A549 (cell line): ENCODE measurements at regions not wholly inside any gene's neighbourhood (a gene's known extent, or its start where the extent isn't known, plus 50 kb on each side); places are given as distances from the start of the nearest gene placed in this dataset.

Experiments used
- CHD2 ChIP-seq: fragments of 150-350 bp; IDR thresholded peaks from 2 replicates; pipeline ENCODE4 v1.6.1; 2014; ENCODE audit warnings: low read length; ENCODE audit not compliant: partially characterized antibody
- POLR2A ChIP-seq: IDR thresholded peaks from 2 replicates; pipeline ENCODE4 v1.6.1; 2012; ENCODE audit warnings: mild to moderate bottlenecking, low read length
- RCOR1 ChIP-seq: fragments of 150-350 bp; IDR thresholded peaks from 2 replicates; pipeline ENCODE4 v1.6.1; 2014; ENCODE audit warnings: antibody characterized with exemption, low read length, low read depth
- RFX5 ChIP-seq: fragments of 450-650 bp; IDR thresholded peaks from 2 replicates; pipeline ENCODE4 v1.7.1; 2014; ENCODE audit warnings: antibody characterized with exemption, mild to moderate bottlenecking, moderate library complexity
- SREBF2 ChIP-seq: fragments of 450-650 bp; IDR thresholded peaks from 2 replicates; pipeline ENCODE4 v1.6.1; 2014; ENCODE audit warnings: mild to moderate bottlenecking, moderate library complexity
- TF ChIP-seq, protein P1 (sequence below): fragments of >200 bp; sonication (Bioruptor Twin); formaldehyde crosslinking; IDR thresholded peaks from 3 replicates; pipeline ENCODE4 v1.5.1; 2016

DNA sequence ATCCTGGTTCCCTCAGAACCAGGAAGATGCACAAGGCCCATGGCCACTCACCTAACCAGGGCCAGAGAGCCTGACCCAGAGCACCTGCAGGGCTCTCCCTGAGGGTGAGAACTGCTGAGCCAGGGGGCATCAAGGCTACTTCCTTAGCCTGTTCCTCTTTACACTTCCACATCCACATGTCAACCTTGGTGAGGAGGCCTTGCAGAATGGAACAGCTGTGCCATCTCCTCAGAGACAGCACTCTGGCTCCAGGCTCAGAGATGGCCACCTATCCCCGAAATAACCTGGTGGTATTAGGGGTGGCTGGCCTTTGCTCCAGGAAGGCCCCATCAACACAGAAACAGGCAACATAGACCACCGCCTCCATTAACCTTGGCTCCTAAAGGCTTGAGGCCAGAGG lies 473.0 kb downstream of the RPS24 start:
- TF ChIP-seq, protein P1, sequence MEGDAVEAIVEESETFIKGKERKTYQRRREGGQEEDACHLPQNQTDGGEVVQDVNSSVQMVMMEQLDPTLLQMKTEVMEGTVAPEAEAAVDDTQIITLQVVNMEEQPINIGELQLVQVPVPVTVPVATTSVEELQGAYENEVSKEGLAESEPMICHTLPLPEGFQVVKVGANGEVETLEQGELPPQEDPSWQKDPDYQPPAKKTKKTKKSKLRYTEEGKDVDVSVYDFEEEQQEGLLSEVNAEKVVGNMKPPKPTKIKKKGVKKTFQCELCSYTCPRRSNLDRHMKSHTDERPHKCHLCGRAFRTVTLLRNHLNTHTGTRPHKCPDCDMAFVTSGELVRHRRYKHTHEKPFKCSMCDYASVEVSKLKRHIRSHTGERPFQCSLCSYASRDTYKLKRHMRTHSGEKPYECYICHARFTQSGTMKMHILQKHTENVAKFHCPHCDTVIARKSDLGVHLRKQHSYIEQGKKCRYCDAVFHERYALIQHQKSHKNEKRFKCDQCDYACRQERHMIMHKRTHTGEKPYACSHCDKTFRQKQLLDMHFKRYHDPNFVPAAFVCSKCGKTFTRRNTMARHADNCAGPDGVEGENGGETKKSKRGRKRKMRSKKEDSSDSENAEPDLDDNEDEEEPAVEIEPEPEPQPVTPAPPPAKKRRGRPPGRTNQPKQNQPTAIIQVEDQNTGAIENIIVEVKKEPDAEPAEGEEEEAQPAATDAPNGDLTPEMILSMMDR: no peak
- TF ChIP-seq SREBF2: no peak
- TF ChIP-seq RCOR1: no peak
- TF ChIP-seq RFX5: no peak
- TF ChIP-seq POLR2A: no peak
- no peak for TF ChIP-seq CHD2
